22Rv1 (cell line): ENCODE measurements at regions not wholly inside any gene's neighbourhood (a gene's known extent, or its start where the extent isn't known, plus 50 kb on each side); places are given as distances from the start of the nearest gene placed in this dataset.

Source experiments
- CTCF ChIP-seq: fragments of 450-650 bp; IDR thresholded peaks from 2 replicates; pipeline ENCODE4 v1.5.1; 2017; ENCODE audit warnings: mild to moderate bottlenecking
- ZFX ChIP-seq: fragments of 450-650 bp; IDR thresholded peaks from 2 replicates; pipeline ENCODE4 v1.6.1; 2017; ENCODE audit warnings: antibody characterized with exemption, borderline replicate concordance

GRCh38 chr4:60581919-60582536, 618.1 kb upstream of the ADGRL3 start:
- no peak for TF ChIP-seq CTCF
- TF ChIP-seq ZFX, result no peak
